SW 1271 (cell line): ENCODE measurements at regions not wholly inside any gene's neighbourhood (a gene's known extent, or its start where the extent isn't known, plus 50 kb on each side); places are given as distances from the start of the nearest gene placed in this dataset.
A peak's percentile ranks its signal among the peaks of the same experiment; 100 is the strongest.
"Not testable (repeated sequence)": the region's sequence is repeated elsewhere in the genome, so short reads cannot be mapped to it uniquely, and the experiment has no call there.

Source experiments
- DNase-seq, 2 experiments: peaks; one replicate each; lab custom pipeline; 2025; lab: John Stamatoyannopoulos, UW

- no peak for DNase-seq
Measured at GRCh38 chr20:53818457-53819177, 225.0 kb upstream of the ZNF217 start.

- DNase-seq: not testable (repeated sequence)
Measured at GRCh38 chr20:53817513-53817912, 223.9 kb upstream of the ZNF217 start.

- DNase-seq: no peak
Measured at GRCh38 chr20:53816872-53817398, 223.3 kb upstream of the ZNF217 start.

GRCh38 chr20:53815509-53815908, 221.9 kb upstream of the ZNF217 start:
- DNase-seq: no peak

- DNase-seq: no peak
Measured at GRCh38 chr20:53814060-53814459, 220.4 kb upstream of the ZNF217 start.

GRCh38 chr20:53813636-53814035, 220.0 kb upstream of the ZNF217 start:
- no peak for DNase-seq

- DNase-seq: no peak
Measured at GRCh38 chr20:53811577-53811976, 217.9 kb upstream of the ZNF217 start.

GRCh38 chr20:53810661-53811355, 217.2 kb upstream of the ZNF217 start:
- DNase-seq: no peak

- no peak for DNase-seq
Measured at GRCh38 chr20:53809728-53810365, 216.2 kb upstream of the ZNF217 start.

GRCh38 chr20:53809217-53809616, 215.6 kb upstream of the ZNF217 start:
- DNase-seq: no peak

- DNase-seq: no peak
Measured at GRCh38 chr20:53808733-53809132, 215.1 kb upstream of the ZNF217 start.

- not testable (repeated sequence) for DNase-seq
Measured at GRCh38 chr20:53808302-53808701, 214.7 kb upstream of the ZNF217 start.

- no peak for DNase-seq
Measured at GRCh38 chr20:53806683-53807401, 213.2 kb upstream of the ZNF217 start.

- peak; percentile 59 to 89 for DNase-seq
Measured at GRCh38 chr20:53805895-53806384, 212.3 kb upstream of the ZNF217 start.

- no peak for DNase-seq
Measured at GRCh38 chr20:53804920-53805894, 211.6 kb upstream of the ZNF217 start.

GRCh38 chr20:53804308-53804707, 210.7 kb upstream of the ZNF217 start:
- not testable (repeated sequence) for DNase-seq

- DNase-seq: no peak
Measured at GRCh38 chr20:53803492-53804155, 210.0 kb upstream of the ZNF217 start.

GRCh38 chr20:53801609-53802370, 208.2 kb upstream of the ZNF217 start:
- DNase-seq: no peak

GRCh38 chr20:53800883-53801604, 207.4 kb upstream of the ZNF217 start:
- DNase-seq: no peak
